Gastrocnemius medialis (tissue), 4 donors: ENCODE measurements at regions not wholly inside any gene's neighbourhood (a gene's known extent, or its start where the extent isn't known, plus 50 kb on each side); places are given as distances from the start of the nearest gene placed in this dataset.

Experiments
- ATAC-seq, 2 donors: fragments of 150-250 bp; one replicate each; pipeline ENCODE4 v1.9.1; 2016
- DNase-seq, 2 donors: peaks; one replicate each; pipeline ENCODE4 v3.0.0-alpha.2; 2019
- H3K27ac ChIP-seq, 4 donors: fragments of 200-600 bp; sonication (generic); 1 replicate in 1 of 4; 2 replicates in 3 of 4; pipeline ENCODE4 v1.5.1; 2016 to 2018; ENCODE audit warnings: mild to moderate bottlenecking in 2 of 4, moderate library complexity in 1 of 4
- H3K27me3 ChIP-seq, 3 donors: fragments of 200-600 bp; sonication (generic) in 2 of 3; 1 replicate in 1 of 3; 2 replicates in 2 of 3; pipeline versions ENCODE4 v1.5.1 to v1.6.0; 2016 to 2019; ENCODE audit warnings: mild to moderate bottlenecking in 1 of 3, moderate library complexity in 1 of 3
- H3K36me3 ChIP-seq, 2 donors: fragments of 200-600 bp; sonication (generic) in 1 of 2; one replicate each; pipeline ENCODE4 v1.5.1; 2017 to 2018
- H3K4me1 ChIP-seq, 2 donors: fragments of 200-600 bp; sonication (generic) in 1 of 2; one replicate each; pipeline ENCODE4 v1.5.1; 2016 to 2017; ENCODE audit warnings: mild to moderate bottlenecking in 2 of 2
- H3K4me3 ChIP-seq, 4 donors: fragments of 200-600 bp; sonication (generic) in 3 of 4; 1 replicate in 1 of 4; 2 replicates in 3 of 4; pipeline ENCODE4 v1.5.1; 2016 to 2019; ENCODE audit warnings: mild to moderate bottlenecking in 2 of 4
- H3K9me3 ChIP-seq, 3 donors: fragments of 200-600 bp; sonication (generic) in 2 of 3; 1 replicate in 1 of 3; 2 replicates in 2 of 3; pipeline ENCODE4 v1.5.1; 2016 to 2019
- CTCF ChIP-seq, 5 experiments: fragments of 450-650 bp in 3 of 5; fragments of 200-600 bp in 2 of 5; sonication (generic) in 2 of 5; IDR thresholded peaks in 4 of 5; conservative IDR thresholded peaks in 1 of 5; 1 replicate in 4 of 5; 2 replicates in 1 of 5; pipeline ENCODE4 v1.5.1; 2016 to 2019; ENCODE audit warnings: antibody characterized with exemption in 5 of 5, mild to moderate bottlenecking in 3 of 5, moderate library complexity in 3 of 5
- POLR2A ChIP-seq, 2 donors: fragments of 450-650 bp; IDR thresholded peaks; one replicate each; pipeline ENCODE4 v1.6.1; 2017; ENCODE audit warnings: antibody characterized with exemption in 2 of 2, mild to moderate bottlenecking in 2 of 2, moderate library complexity in 2 of 2
- in situ Hi-C, 4 donors: fragments of 200-750 bp; cut with MboI; loops; one replicate each; pipeline versions ENCODE4 v1.15.0 to v1.8.0; 2017; ENCODE audit warnings: low sequenced_read_pairs in 4 of 4
- intact Hi-C: fragments of 100-400 bp; cut with DNase I; formaldehyde crosslinking; loops from one replicate; pipeline ENCODE4 v1.15.1; 2023; ENCODE audit warnings: low total_unique reads

- TF ChIP-seq CTCF (IDR thresholded peaks at IDR 0.05 in 4 of 5, conservative IDR thresholded peaks at IDR 0.05 in 1 of 5), result no peak
- Histone ChIP-seq H3K9me3 (no peaks in the 10 kb centered on the region), H3K4me3 (no peak overlapping the region), H3K36me3 (no peaks in the 10 kb centered on the region), H3K27me3 (no peaks in the 10 kb centered on the region), H3K27ac (no peak overlapping the region), H3K4me1 (no peaks in the 10 kb centered on the region)
- intact Hi-C loops (no loop called here), in situ Hi-C loops (no loop called here)
- DNase-seq (no peak), ATAC-seq (no peak)
Measured at GRCh38 chr1:189522441-189522840, 955.2 kb downstream of the BRINP3 start.

GRCh38 chr1:189524501-189524900, 953.2 kb downstream of the BRINP3 start:
- intact Hi-C loops, result no loop called here
- Histone ChIP-seq H3K4me3 (no peak overlapping the region), H3K27me3 (no peaks in the 10 kb centered on the region), H3K4me1 (no peaks in the 10 kb centered on the region), H3K27ac (no peak overlapping the region), H3K9me3 (no peaks in the 10 kb centered on the region), H3K36me3 (no peaks in the 10 kb centered on the region)
- no peak for ATAC-seq
- no peak for DNase-seq
- TF ChIP-seq CTCF (IDR thresholded peaks at IDR 0.05 in 4 of 5, conservative IDR thresholded peaks at IDR 0.05 in 1 of 5), result no peak
- TF ChIP-seq POLR2A (IDR thresholded peaks at IDR 0.05), result no peak
- in situ Hi-C loops, result no loop called here

GRCh38 chr1:189530162-189530561, 947.5 kb downstream of the BRINP3 start:
- in situ Hi-C loops, result no loop called here
- Histone ChIP-seq H3K36me3 (no peaks in the 10 kb centered on the region), H3K4me3 (no peak overlapping the region), H3K9me3 (no peaks in the 10 kb centered on the region), H3K27ac (no peak overlapping the region), H3K4me1 (no peaks in the 10 kb centered on the region), H3K27me3 (no peaks in the 10 kb centered on the region)
- DNase-seq (no peak), ATAC-seq (no peak)
- intact Hi-C loops, result no loop called here
- TF ChIP-seq CTCF (IDR thresholded peaks at IDR 0.05 in 4 of 5, conservative IDR thresholded peaks at IDR 0.05 in 1 of 5), result no peak
- TF ChIP-seq POLR2A (IDR thresholded peaks at IDR 0.05), result no peak

GRCh38 chr1:189538271-189538670, 939.4 kb downstream of the BRINP3 start:
- in situ Hi-C loops (no loop called here), intact Hi-C loops (no loop called here)
- Histone ChIP-seq H3K27me3 (no peaks in the 10 kb centered on the region), H3K36me3 (no peaks in the 10 kb centered on the region), H3K4me1 (no peaks in the 10 kb centered on the region), H3K4me3 (no peak overlapping the region), H3K27ac (no peak overlapping the region), H3K9me3 (no peaks in the 10 kb centered on the region)
- ATAC-seq (no peak), DNase-seq (no peak)
- TF ChIP-seq CTCF (IDR thresholded peaks at IDR 0.05 in 4 of 5, conservative IDR thresholded peaks at IDR 0.05 in 1 of 5) (no peak), POLR2A (IDR thresholded peaks at IDR 0.05) (no peak)

- no peaks in the 10 kb centered on the region for H3K4me1 ChIP-seq
- ATAC-seq (no peak), DNase-seq (no peak)
- no peaks in the 10 kb centered on the region for H3K36me3 ChIP-seq
- no peak overlapping the region for H3K4me3 ChIP-seq
- no peaks in the 10 kb centered on the region for H3K27me3 ChIP-seq
- H3K27ac ChIP-seq, result no peak overlapping the region
- in situ Hi-C loops (no loop called here), intact Hi-C loops (no loop called here)
- TF ChIP-seq POLR2A (IDR thresholded peaks at IDR 0.05) (no peak), CTCF (IDR thresholded peaks at IDR 0.05 in 4 of 5, conservative IDR thresholded peaks at IDR 0.05 in 1 of 5) (no peak)
- no peaks in the 10 kb centered on the region for H3K9me3 ChIP-seq
Measured at GRCh38 chr1:189550498-189550897, 927.2 kb downstream of the BRINP3 start.
